ENCODE measurements at regions not wholly inside any gene's neighbourhood (a gene's known extent, or its start where the extent isn't known, plus 50 kb on each side); places are given as distances from the start of the nearest gene placed in this dataset.

DNA sequence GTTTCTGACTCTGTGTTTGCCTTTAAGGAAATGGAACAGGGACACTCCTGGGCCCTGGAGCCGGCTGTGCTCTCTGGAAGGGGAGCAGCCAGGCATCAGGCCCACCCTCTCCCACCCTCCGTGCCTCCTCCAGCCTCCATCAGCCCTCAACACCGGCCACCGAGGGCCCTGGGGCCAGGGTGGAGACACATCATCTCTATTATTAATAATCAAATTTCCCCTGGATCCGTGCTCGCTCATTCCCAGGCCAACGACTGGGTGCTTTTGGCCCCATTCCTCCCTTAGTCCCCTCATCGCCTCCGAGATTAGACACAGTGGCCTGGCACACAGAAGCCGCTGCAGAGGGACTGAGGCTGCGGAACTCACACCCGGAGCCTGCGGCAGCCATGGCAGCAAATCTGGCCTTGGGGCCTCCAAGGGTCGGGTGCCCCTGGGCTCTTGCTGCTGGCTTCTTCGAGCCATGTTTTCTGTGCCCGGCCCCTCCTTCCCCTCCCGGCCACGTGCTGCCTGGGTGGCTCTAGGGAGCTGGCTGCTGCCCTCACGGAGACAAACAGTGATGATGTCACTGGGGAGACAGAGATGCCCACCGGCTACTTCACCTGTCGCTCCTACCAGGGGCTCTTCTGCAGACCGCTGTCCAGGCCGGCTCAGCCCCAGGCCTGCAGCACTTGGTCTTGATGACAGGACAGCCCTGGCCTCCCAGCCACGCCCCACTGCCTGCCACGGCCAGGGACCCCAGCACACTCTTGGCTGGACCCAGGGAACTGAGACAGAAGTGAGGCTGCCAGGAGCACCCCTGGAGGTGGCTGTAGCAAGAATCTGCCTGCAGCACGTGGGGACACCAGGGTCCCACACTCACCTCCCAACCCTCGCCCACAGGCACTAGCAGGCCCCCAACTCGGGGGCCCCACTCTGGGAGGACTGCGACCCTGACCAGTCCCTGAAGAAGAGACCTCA is 76.6 kb upstream of the PPP1R26 start (continued):
- TF ChIP-seq RAD21 (IDR thresholded peaks at IDR 0.05; ENCODE audit: low read length): no peak

- no peak overlapping the region for H3K4ac ChIP-seq (ENCODE audit: low read depth, low read length)
- H3K4me1 ChIP-seq (ENCODE audit: control insufficient read depth, insufficient read depth, low read length): no peaks in the 10 kb centered on the region
- POLR2A ChIA-PET (ENCODE audit: unreplicated experiment): no interaction called here
- H4K5ac ChIP-seq (ENCODE audit: low read depth, low read length): no peak overlapping the region
- H3K18ac ChIP-seq (ENCODE audit: low read depth, low read length): no peak overlapping the region
- no peak for TF ChIP-seq CHD1 (IDR thresholded peaks at IDR 0.05; ENCODE audit: low read depth, low read length)
- no peak for TF ChIP-seq RCOR1 (IDR thresholded peaks at IDR 0.05; ENCODE audit: insufficient replicate concordance, low read length)
- TF ChIP-seq RAD21 (IDR thresholded peaks at IDR 0.05; ENCODE audit: low read length): no peak
- TF ChIP-seq MAZ (IDR thresholded peaks at IDR 0.05; ENCODE audit: borderline replicate concordance, low read depth, low read length): no peak
- TF ChIP-seq, protein P1, sequence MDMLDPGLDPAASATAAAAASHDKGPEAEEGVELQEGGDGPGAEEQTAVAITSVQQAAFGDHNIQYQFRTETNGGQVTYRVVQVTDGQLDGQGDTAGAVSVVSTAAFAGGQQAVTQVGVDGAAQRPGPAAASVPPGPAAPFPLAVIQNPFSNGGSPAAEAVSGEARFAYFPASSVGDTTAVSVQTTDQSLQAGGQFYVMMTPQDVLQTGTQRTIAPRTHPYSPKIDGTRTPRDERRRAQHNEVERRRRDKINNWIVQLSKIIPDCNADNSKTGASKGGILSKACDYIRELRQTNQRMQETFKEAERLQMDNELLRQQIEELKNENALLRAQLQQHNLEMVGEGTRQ (IDR thresholded peaks at IDR 0.05; ENCODE audit: low read depth, low read length): no peak
- H3K56ac ChIP-seq (ENCODE audit: extremely low read depth, insufficient read depth, low read length): no peak overlapping the region
- H3K9me3 ChIP-seq (ENCODE audit: control insufficient read depth, insufficient read depth, low read length): peaks cover 7% of the 10 kb centered on the region; the same call in 1 of the 2 replicates
- no peak for DNase-seq
- dilution Hi-C loops (cut with HindIII; ENCODE audit: low sequenced_read_pairs, unreplicated experiment): no loop called here
- H3K14ac ChIP-seq (replicated peaks; ENCODE audit: low read depth, low read length): no peak overlapping the region
- H3K79me1 ChIP-seq (ENCODE audit: low read depth in 1 of 2, low read length in 2 of 2): no peaks in the 10 kb centered on the region
- no peak overlapping the region for H2BK120ac ChIP-seq (ENCODE audit: low read depth, low read length)
- no peak overlapping the region for H3K23ac ChIP-seq (ENCODE audit: low read depth, low read length)
- H3K4me3 ChIP-seq (ENCODE audit: insufficient read depth, low read depth, low read length): no peak overlapping the region
- no peaks in the 10 kb centered on the region for H3K9me1 ChIP-seq (ENCODE audit: insufficient read depth, low read length)
- BruUV-seq (replicated peaks): no TSS peak
- H2BK15ac ChIP-seq (ENCODE audit: low read depth, low read length): no peak overlapping the region
- H2AK9ac ChIP-seq (replicated peaks; ENCODE audit: low read depth, low read length, poor library complexity): no peak overlapping the region
- no peak overlapping the region for H4K8ac ChIP-seq (ENCODE audit: low read depth in 2 of 2, low read length in 2 of 2)
- H3K4me2 ChIP-seq (ENCODE audit: low read depth, low read length): no peak overlapping the region
- H2BK5ac ChIP-seq (ENCODE audit: low read depth, low read length, poor library complexity, severe bottlenecking): no peak overlapping the region
- no peak overlapping the region for H2AK5ac ChIP-seq (ENCODE audit: low read depth, low read length)
- CTCF ChIA-PET: no interaction called here
- no peak overlapping the region for H2BK20ac ChIP-seq (ENCODE audit: low read depth, low read length)
- no peaks in the 10 kb centered on the region for H4K20me1 ChIP-seq (ENCODE audit: insufficient read depth, low read length)
- in situ Hi-C loops (cut with MboI; ENCODE audit: low sequenced_read_pairs): no loop called here
- WGBS, 2 experiments (ENCODE audit: extremely low coverage in 2 of 2, insufficient read length in 1 of 2): 0% methylated on average over 1 of the region's 11 CpGs; no CpG with 5 or more reads in 1 of the 2 experiments
- ATAC-seq (ENCODE audit: low read depth): no peak
- H3K27me3 ChIP-seq (ENCODE audit: control insufficient read depth, insufficient read depth, low read length): no peaks in the 10 kb centered on the region
- no peak overlapping the region for H3K9ac ChIP-seq (ENCODE audit: low read depth, low read length)
- no peaks in the 10 kb centered on the region for H3K36me3 ChIP-seq (ENCODE audit: control insufficient read depth, insufficient read depth, low read length)
- intact Hi-C loops (cut with micrococcal nuclease): no loop called here
- no peak overlapping the region for H2AFZ ChIP-seq (replicated peaks; ENCODE audit: low read length, poor library complexity)
- no peak overlapping the region for H3K27ac ChIP-seq (ENCODE audit: insufficient read depth, low read length)
- no peak overlapping the region for H4K91ac ChIP-seq (ENCODE audit: insufficient read depth, low read depth, low read length)
Observed at GRCh38 chr9:135403733-135404450, 75.7 kb upstream of the PPP1R26 start.

Data from IMR-90 (cell line).